NCI-H1930 (cell line): ENCODE measurements at regions not wholly inside any gene's neighbourhood (a gene's known extent, or its start where the extent isn't known, plus 50 kb on each side); places are given as distances from the start of the nearest gene placed in this dataset.
A peak's percentile ranks its signal among the peaks of the same experiment; 100 is the strongest.
"Not testable (repeated sequence)": the region's sequence is repeated elsewhere in the genome, so short reads cannot be mapped to it uniquely, and the experiment has no call there.

Experiments used
- DNase-seq, 2 experiments: peaks; one replicate each; lab custom pipeline; 2025; lab: John Stamatoyannopoulos, UW

GRCh38 chr14:87630846-87631245, 362.1 kb downstream of the GALC start:
- no peak for DNase-seq

GRCh38 chr14:87629788-87630187, 363.2 kb downstream of the GALC start:
- no peak for DNase-seq

- DNase-seq, result no peak
Measured at GRCh38 chr14:87628780-87629179, 364.2 kb downstream of the GALC start.

- DNase-seq, result no peak
Measured at GRCh38 chr14:87628129-87628528, 364.9 kb downstream of the GALC start.

- no peak for DNase-seq
Measured at GRCh38 chr14:87626266-87626665, 366.7 kb downstream of the GALC start.

- DNase-seq, result no peak
Measured at GRCh38 chr14:87623616-87624015, 369.4 kb downstream of the GALC start.

- no peak for DNase-seq
Measured at GRCh38 chr14:87617079-87617478, 375.9 kb downstream of the GALC start.

GRCh38 chr14:87615822-87616679, 376.9 kb downstream of the GALC start:
- peak; percentile 10 to 50 for DNase-seq

GRCh38 chr14:87615047-87615446, 377.9 kb downstream of the GALC start:
- DNase-seq, result no peak

GRCh38 chr14:87613881-87614280, 379.1 kb downstream of the GALC start:
- DNase-seq, result no peak

GRCh38 chr14:87607056-87607455, 385.9 kb downstream of the GALC start:
- not testable (repeated sequence) for DNase-seq

GRCh38 chr14:87601036-87601435, 391.9 kb downstream of the GALC start:
- DNase-seq, result no peak

- DNase-seq, result no peak
Measured at GRCh38 chr14:87600240-87600639, 392.7 kb downstream of the GALC start.

- no peak for DNase-seq
Measured at GRCh38 chr14:87581298-87581697, 411.7 kb downstream of the GALC start.

GRCh38 chr14:87579036-87579435, 413.9 kb downstream of the GALC start:
- DNase-seq, result no peak

GRCh38 chr14:87575378-87575777, 417.6 kb downstream of the GALC start:
- DNase-seq, result no peak

- DNase-seq, result no peak
Measured at GRCh38 chr14:87573591-87573990, 419.4 kb downstream of the GALC start.

- DNase-seq, result no peak
Measured at GRCh38 chr14:87567618-87568295, 425.2 kb downstream of the GALC start.

GRCh38 chr14:87566991-87567390, 426.0 kb downstream of the GALC start:
- DNase-seq, result no peak

GRCh38 chr14:87547536-87547935, 445.4 kb downstream of the GALC start:
- DNase-seq, result no peak

GRCh38 chr14:87542288-87542687, 450.7 kb downstream of the GALC start:
- DNase-seq, result no peak

GRCh38 chr14:87540339-87540738, 452.6 kb downstream of the GALC start:
- DNase-seq, result no peak

- no peak for DNase-seq
Measured at GRCh38 chr14:87529081-87529480, 463.9 kb downstream of the GALC start.
